Heart left ventricle (tissue), 13 donors: ENCODE measurements at regions not wholly inside any gene's neighbourhood (a gene's known extent, or its start where the extent isn't known, plus 50 kb on each side); places are given as distances from the start of the nearest gene placed in this dataset.

Experiments used
- CTCF ChIP-seq, 12 donors: fragments of 200-600 bp; sonication (generic) in 4 of 12; IDR thresholded peaks; one replicate each; pipeline versions ENCODE4 v1.5.0 to v1.8.0; 2018 to 2022; ENCODE audit warnings: antibody characterized with exemption in 12 of 12, mild to moderate bottlenecking in 5 of 12
- POLR2A ChIP-seq, 2 donors: fragments of 450-650 bp; IDR thresholded peaks; one replicate each; pipeline ENCODE4 v1.6.1; 2017; ENCODE audit warnings: antibody characterized with exemption in 2 of 2, mild to moderate bottlenecking in 2 of 2, moderate library complexity in 2 of 2
- donor health status: ischemic (EF 13 %, LVEDD 7.1; RV severe dilation, severe dysfunction).
- donor health status: DM: no; HTN: yes; CAD: no.
- donor health status: DM: no; HTN: no; CAD: no.
- donor health status: ischemic (EF 25% LVEDD 6.9; RV normal size, moderate dysfunction).
- donor health status: ischemic (EF 25% LVEDD 5.7; RV mildly dilated, moderate dysfunction).
- donor health status: ischemic (EF 35%, LVEDD 5.7; RV mildly dilated, moderate dysfunction).
- donor health status: nonischemic (EF 11% LVEDD 7.7; RV severe dilation, severe dysfunction).
- donor health status: DM: yes; HTN: yes; CAD: no.
- donor health status: PGD.
- donor health status: ischemic (EF 29% LVEDD 5.4; RV normal size, mild dysfunction).
- donor health status: nonischemic (EF 23%, LVEDD 6.1; RV moderate dilation, normal function).

- TF ChIP-seq CTCF (IDR thresholded peaks at IDR 0.05), result no peak
- no peak for TF ChIP-seq POLR2A (IDR thresholded peaks at IDR 0.05)
Measured at GRCh38 chr9:13555989-13556500, 276.6 kb upstream of the MPDZ start.
